ENCODE measurements at regions not wholly inside any gene's neighbourhood (a gene's known extent, or its start where the extent isn't known, plus 50 kb on each side); places are given as distances from the start of the nearest gene placed in this dataset.

DNA sequence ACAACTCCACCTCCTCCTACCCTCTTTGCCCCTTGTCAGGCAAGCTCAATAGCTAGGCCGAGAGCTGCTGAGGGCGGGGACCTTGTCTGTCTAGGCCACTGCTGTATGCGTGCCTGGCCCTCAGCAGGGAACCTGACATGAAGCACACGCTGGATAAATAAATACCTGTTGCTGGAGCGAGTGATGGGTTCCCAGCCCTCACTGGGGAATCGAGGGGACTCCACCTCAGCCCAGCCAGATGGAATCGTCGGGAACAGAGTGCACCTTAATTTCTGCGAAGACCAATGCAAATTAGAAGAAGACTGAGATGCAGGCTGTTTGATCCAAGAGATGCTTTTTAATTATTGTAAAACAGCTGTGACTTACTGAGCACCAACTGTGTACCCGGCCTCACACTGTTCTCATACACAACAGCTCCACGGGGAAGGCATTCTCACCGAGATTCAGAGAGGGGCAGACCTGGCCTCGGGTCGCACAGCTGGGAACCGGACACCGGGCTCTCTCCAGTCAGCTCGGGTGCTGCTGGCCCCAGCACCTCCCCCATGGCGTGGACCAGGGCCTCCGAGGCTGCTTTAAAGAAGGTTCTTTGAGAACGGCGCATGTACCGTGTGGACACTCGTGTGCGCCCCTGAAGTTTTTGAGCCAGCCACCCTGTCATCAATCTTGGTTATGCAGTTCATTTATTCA, 109.7 kb upstream of the IER5L start:
- DNase-seq (ENCODE audit: low read depth in 1 of 2, low spot score in 1 of 2): no peak
- Histone ChIP-seq H3K27me3 (ENCODE audit: insufficient read depth, poor library complexity, severe bottlenecking) (no peaks in the 10 kb centered on the region), H3K27ac (replicated peaks) (no peak overlapping the region), H3K4me3 (replicated peaks; ENCODE audit: insufficient read depth, low read length) (no peak overlapping the region)
- TF ChIP-seq POLR2AphosphoS5 (IDR thresholded peaks at IDR 0.05; ENCODE audit: low read depth) (no peak), CTCF (IDR thresholded peaks at IDR 0.05; ENCODE audit: insufficient read depth, low read length) (no peak), REST (IDR thresholded peaks at IDR 0.05; ENCODE audit: insufficient replicate concordance, low read depth) (no peak), SPI1 (IDR thresholded peaks at IDR 0.05; ENCODE audit: borderline replicate concordance, low read depth) (no peak)

GRCh38 chr9:129285979-129286772, 108.1 kb upstream of the IER5L start:
- Histone ChIP-seq H3K27me3 (ENCODE audit: insufficient read depth, poor library complexity, severe bottlenecking) (no peaks in the 10 kb centered on the region), H3K27ac (replicated peaks) (no peak overlapping the region), H3K4me3 (replicated peaks; ENCODE audit: insufficient read depth, low read length) (no peak overlapping the region)
- no peak for DNase-seq (ENCODE audit: low read depth in 1 of 2, low spot score in 1 of 2)
- TF ChIP-seq REST (IDR thresholded peaks at IDR 0.05; ENCODE audit: insufficient replicate concordance, low read depth) (no peak), GABPA (IDR thresholded peaks at IDR 0.05; ENCODE audit: low read depth) (no peak), CTCF (IDR thresholded peaks at IDR 0.05; ENCODE audit: insufficient read depth, low read length) (no peak), SPI1 (IDR thresholded peaks at IDR 0.05; ENCODE audit: borderline replicate concordance, low read depth) (no peak), POLR2AphosphoS5 (IDR thresholded peaks at IDR 0.05; ENCODE audit: low read depth) (no peak)

DNA sequence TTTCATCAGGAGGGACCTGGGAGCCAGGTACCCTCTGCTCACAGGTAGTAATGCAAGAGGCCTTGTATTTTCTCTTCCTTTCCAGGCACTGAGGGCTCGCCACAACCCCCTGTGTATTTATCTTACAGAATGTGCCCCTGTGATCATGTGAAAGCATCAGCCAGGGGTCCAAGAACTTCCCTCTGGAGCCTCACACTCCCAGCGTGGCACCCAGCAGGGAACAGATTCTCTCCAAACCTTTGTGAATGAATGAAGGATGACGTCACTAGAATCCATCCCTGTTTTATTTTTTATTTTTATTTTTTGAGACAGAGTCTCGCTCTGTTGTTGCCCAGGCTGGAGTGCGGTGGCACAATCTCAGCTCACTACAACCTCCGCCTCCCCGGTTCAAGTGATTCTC, 107.3 kb upstream of the IER5L start:
- no peaks in the 10 kb centered on the region for H3K27me3 ChIP-seq (ENCODE audit: insufficient read depth, poor library complexity, severe bottlenecking)
- TF ChIP-seq CTCF (IDR thresholded peaks at IDR 0.05; ENCODE audit: insufficient read depth, low read length) (no peak), SPI1 (IDR thresholded peaks at IDR 0.05; ENCODE audit: borderline replicate concordance, low read depth) (no peak), REST (IDR thresholded peaks at IDR 0.05; ENCODE audit: insufficient replicate concordance, low read depth) (no peak), GABPA (IDR thresholded peaks at IDR 0.05; ENCODE audit: low read depth) (no peak), POLR2AphosphoS5 (IDR thresholded peaks at IDR 0.05; ENCODE audit: low read depth) (no peak)
- H3K27ac ChIP-seq (replicated peaks): no peak overlapping the region
- DNase-seq (ENCODE audit: low read depth in 1 of 2, low spot score in 1 of 2): no peak
- no peak overlapping the region for H3K4me3 ChIP-seq (replicated peaks; ENCODE audit: insufficient read depth, low read length)

Data from HL-60 (cell line).